ENCODE measurements at regions not wholly inside any gene's neighbourhood (a gene's known extent, or its start where the extent isn't known, plus 50 kb on each side); places are given as distances from the start of the nearest gene placed in this dataset.

GRCh38 chr20:40781327-40782042, 92.4 kb upstream of the MAFB start:
- TF ChIP-seq CTCF (conservative IDR thresholded peaks at IDR 0.05; ENCODE audit: low read depth, low read length) = no peak
- no peak for TF ChIP-seq EZH2 (IDR thresholded peaks at IDR 0.05; ENCODE audit: low read length, unreplicated experiment)
- TF ChIP-seq EZH2phosphoT487 (IDR thresholded peaks at IDR 0.05; ENCODE audit: borderline replicate concordance, low read length) = no peak
